ENCODE measurements at regions not wholly inside any gene's neighbourhood (a gene's known extent, or its start where the extent isn't known, plus 50 kb on each side); places are given as distances from the start of the nearest gene placed in this dataset.

DNA sequence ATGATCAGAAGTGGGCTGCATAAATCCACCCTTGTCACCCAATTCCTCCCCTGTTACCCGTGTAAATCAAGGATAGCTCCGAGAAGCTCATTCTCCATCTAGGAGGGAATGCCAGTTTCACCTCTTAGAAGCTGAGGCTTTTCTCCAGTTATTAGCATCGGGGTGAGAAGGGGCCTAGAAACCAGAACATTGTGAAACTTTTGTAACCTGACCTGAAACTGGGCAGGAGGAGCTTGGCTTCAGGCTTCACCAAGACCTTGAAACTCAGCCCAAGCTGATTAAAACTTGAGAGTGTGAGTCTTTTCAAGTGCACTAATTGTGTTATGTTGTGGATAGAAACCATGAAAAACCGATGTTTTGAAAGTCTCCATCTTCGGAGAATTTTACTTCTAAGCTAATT, 103.1 kb downstream of the BMP2 start:
- Histone ChIP-seq H3K4ac (ENCODE audit: low read depth in 1 of 2, low read length in 2 of 2) (no peak overlapping the region), H3K36me3 (ENCODE audit: control insufficient read depth in 1 of 2, insufficient read depth in 2 of 2, low read depth in 1 of 2, low read length in 2 of 2) (no peaks in the 10 kb centered on the region), H3K27ac (ENCODE audit: low read length, poor library complexity, severe bottlenecking) (no peak overlapping the region), H3K9ac (ENCODE audit: low read length) (no peak overlapping the region), H4K8ac (ENCODE audit: low read length) (no peak overlapping the region), H2AFZ (ENCODE audit: low read depth, low read length) (no peak overlapping the region), H3K4me2 (ENCODE audit: low read length, poor library complexity, severe bottlenecking) (no peak overlapping the region), H2BK120ac (ENCODE audit: low read depth, low read length) (no peak overlapping the region), H3K14ac (ENCODE audit: low read length in 2 of 2) (no peak overlapping the region), H3K18ac (ENCODE audit: low read depth in 1 of 2, low read length in 2 of 2) (no peak overlapping the region), H4K91ac (ENCODE audit: low read length) (no peak overlapping the region), H2BK15ac (ENCODE audit: low read depth, poor library complexity, severe bottlenecking) (no peak overlapping the region), H3K27me3 (ENCODE audit: control insufficient read depth in 1 of 2, insufficient read depth in 1 of 2, low read length in 2 of 2) (peaks cover 0 to 9% of the 10 kb centered on the region in 2 experiments), H3K4me3 (ENCODE audit: insufficient read depth in 1 of 2, low read depth in 1 of 2, low read length in 2 of 2) (no peak overlapping the region), H3K23ac (ENCODE audit: low read length in 2 of 2) (no peak overlapping the region), H3K4me1 (ENCODE audit: control insufficient read depth, insufficient read depth, low read depth, low read length) (no peaks in the 10 kb centered on the region), H3K79me1 (replicated peaks; ENCODE audit: low read length, poor library complexity, severe bottlenecking) (no peaks in the 10 kb centered on the region), H2AK5ac (ENCODE audit: low read length, severe bottlenecking) (no peak overlapping the region), H2BK5ac (ENCODE audit: low read depth, low read length, poor library complexity, severe bottlenecking) (no peak overlapping the region), H2BK12ac (ENCODE audit: low read length in 2 of 2) (no peak overlapping the region), H3K9me3 (ENCODE audit: control insufficient read depth, low read length) (no peaks in the 10 kb centered on the region)
- no peak for DNase-seq
- WGBS, result 47% methylated on average over 3 of the region's 5 CpGs

GRCh38 chr20:6877633-6878032, 110.1 kb downstream of the BMP2 start:
- Histone ChIP-seq H3K14ac (ENCODE audit: low read length in 2 of 2) (no peak overlapping the region), H3K23ac (ENCODE audit: low read length in 2 of 2) (no peak overlapping the region), H4K91ac (ENCODE audit: low read length) (no peak overlapping the region), H2BK12ac (ENCODE audit: low read length in 2 of 2) (no peak overlapping the region), H2BK120ac (ENCODE audit: low read depth, low read length) (no peak overlapping the region), H3K4me1 (ENCODE audit: control insufficient read depth, insufficient read depth, low read depth, low read length) (no peaks in the 10 kb centered on the region), H3K36me3 (ENCODE audit: control insufficient read depth in 1 of 2, insufficient read depth in 2 of 2, low read depth in 1 of 2, low read length in 2 of 2) (no peaks in the 10 kb centered on the region), H2AFZ (ENCODE audit: low read depth, low read length) (no peak overlapping the region), H2BK15ac (ENCODE audit: low read depth, poor library complexity, severe bottlenecking) (no peak overlapping the region), H3K9me3 (ENCODE audit: control insufficient read depth, low read length) (no peaks in the 10 kb centered on the region), H4K8ac (ENCODE audit: low read length) (no peak overlapping the region), H3K4me2 (ENCODE audit: low read length, poor library complexity, severe bottlenecking) (no peak overlapping the region), H3K27me3 (ENCODE audit: control insufficient read depth in 1 of 2, insufficient read depth in 1 of 2, low read length in 2 of 2) (no peaks in the 10 kb centered on the region), H2BK5ac (ENCODE audit: low read depth, low read length, poor library complexity, severe bottlenecking) (no peak overlapping the region), H3K4me3 (ENCODE audit: insufficient read depth in 1 of 2, low read depth in 1 of 2, low read length in 2 of 2) (no peak overlapping the region), H3K79me1 (replicated peaks; ENCODE audit: low read length, poor library complexity, severe bottlenecking) (no peaks in the 10 kb centered on the region), H3K9ac (ENCODE audit: low read length) (no peak overlapping the region), H3K4ac (ENCODE audit: low read depth in 1 of 2, low read length in 2 of 2) (no peak overlapping the region), H2AK5ac (ENCODE audit: low read length, severe bottlenecking) (no peak overlapping the region), H3K18ac (ENCODE audit: low read depth in 1 of 2, low read length in 2 of 2) (no peak overlapping the region), H3K27ac (ENCODE audit: low read length, poor library complexity, severe bottlenecking) (no peak overlapping the region)
- WGBS, result 0% methylated on average over 1 of the region's 1 CpG
- no peak for DNase-seq

GRCh38 chr20:6882561-6883291, 115.2 kb downstream of the BMP2 start:
- H2AK5ac ChIP-seq (ENCODE audit: low read length, severe bottlenecking), result no peak overlapping the region
- no peak overlapping the region for H3K14ac ChIP-seq (ENCODE audit: low read length in 2 of 2)
- no peak overlapping the region for H3K9ac ChIP-seq (ENCODE audit: low read length)
- no peak overlapping the region for H3K23ac ChIP-seq (ENCODE audit: low read length in 2 of 2)
- H4K8ac ChIP-seq (ENCODE audit: low read length), result no peak overlapping the region
- no peak for DNase-seq
- no peaks in the 10 kb centered on the region for H3K4me1 ChIP-seq (ENCODE audit: control insufficient read depth, insufficient read depth, low read depth, low read length)
- no peak overlapping the region for H2BK12ac ChIP-seq (ENCODE audit: low read length in 2 of 2)
- H2AFZ ChIP-seq (ENCODE audit: low read depth, low read length), result no peak overlapping the region
- H3K4me2 ChIP-seq (ENCODE audit: low read length, poor library complexity, severe bottlenecking), result no peak overlapping the region
- H2BK120ac ChIP-seq (ENCODE audit: low read depth, low read length), result no peak overlapping the region
- no peak overlapping the region for H2BK15ac ChIP-seq (ENCODE audit: low read depth, poor library complexity, severe bottlenecking)
- H4K91ac ChIP-seq (ENCODE audit: low read length), result no peak overlapping the region
- H2BK5ac ChIP-seq (ENCODE audit: low read depth, low read length, poor library complexity, severe bottlenecking), result no peak overlapping the region
- H3K27me3 ChIP-seq (ENCODE audit: control insufficient read depth in 1 of 2, insufficient read depth in 1 of 2, low read length in 2 of 2), result no peaks in the 10 kb centered on the region
- no peaks in the 10 kb centered on the region for H3K79me1 ChIP-seq (replicated peaks; ENCODE audit: low read length, poor library complexity, severe bottlenecking)
- no peaks in the 10 kb centered on the region for H3K36me3 ChIP-seq (ENCODE audit: control insufficient read depth in 1 of 2, insufficient read depth in 2 of 2, low read depth in 1 of 2, low read length in 2 of 2)
- H3K27ac ChIP-seq (ENCODE audit: low read length, poor library complexity, severe bottlenecking), result no peak overlapping the region
- 81% methylated on average over 1 of the region's 4 CpGs for WGBS
- no peak overlapping the region for H3K4me3 ChIP-seq (ENCODE audit: insufficient read depth in 1 of 2, low read depth in 1 of 2, low read length in 2 of 2)
- H3K4ac ChIP-seq (ENCODE audit: low read depth in 1 of 2, low read length in 2 of 2), result no peak overlapping the region
- no peaks in the 10 kb centered on the region for H3K9me3 ChIP-seq (ENCODE audit: control insufficient read depth, low read length)
- no peak overlapping the region for H3K18ac ChIP-seq (ENCODE audit: low read depth in 1 of 2, low read length in 2 of 2)

DNA sequence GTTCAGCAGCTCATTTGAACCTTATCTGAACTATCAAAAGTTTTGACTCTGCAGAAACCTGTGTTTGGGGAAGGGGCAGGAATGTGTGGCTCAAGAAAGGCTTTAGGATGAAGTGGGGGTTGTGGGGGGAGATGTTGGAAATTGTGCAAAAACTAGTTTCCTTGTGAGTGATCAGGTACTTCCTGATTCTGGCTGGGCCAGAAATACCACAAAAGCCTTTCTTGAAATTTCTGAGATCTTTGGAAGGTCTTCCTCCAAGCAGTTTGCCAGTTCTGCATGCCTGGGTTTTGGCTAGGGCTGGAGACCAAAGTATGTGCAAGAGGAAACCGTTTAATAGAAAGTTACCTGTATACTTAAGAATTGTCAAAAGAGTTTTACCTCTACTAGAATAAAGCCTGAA, 116.6 kb downstream of the BMP2 start:
- no peak overlapping the region for H4K8ac ChIP-seq (ENCODE audit: low read length)

More for the DNA sequence above, 116.6 kb downstream of the BMP2 start:
- no peak overlapping the region for H2BK15ac ChIP-seq (ENCODE audit: low read depth, poor library complexity, severe bottlenecking)
- no peak overlapping the region for H2BK12ac ChIP-seq (ENCODE audit: low read length in 2 of 2)
- no peaks in the 10 kb centered on the region for H3K36me3 ChIP-seq (ENCODE audit: control insufficient read depth in 1 of 2, insufficient read depth in 2 of 2, low read depth in 1 of 2, low read length in 2 of 2)
- no peak overlapping the region for H2BK5ac ChIP-seq (ENCODE audit: low read depth, low read length, poor library complexity, severe bottlenecking)
- no peak overlapping the region for H3K9ac ChIP-seq (ENCODE audit: low read length)
- H4K91ac ChIP-seq (ENCODE audit: low read length), result no peak overlapping the region
- no peak overlapping the region for H2AK5ac ChIP-seq (ENCODE audit: low read length, severe bottlenecking)
- H3K27ac ChIP-seq (ENCODE audit: low read length, poor library complexity, severe bottlenecking), result no peak overlapping the region
- H3K4me3 ChIP-seq (ENCODE audit: insufficient read depth in 1 of 2, low read depth in 1 of 2, low read length in 2 of 2), result no peak overlapping the region
- H3K23ac ChIP-seq (ENCODE audit: low read length in 2 of 2), result no peak overlapping the region
- H3K4me1 ChIP-seq (ENCODE audit: control insufficient read depth, insufficient read depth, low read depth, low read length), result no peaks in the 10 kb centered on the region
- no peak for DNase-seq
- no CpG with 5 or more reads among the region's 1 CpG for WGBS
- no peak overlapping the region for H3K4ac ChIP-seq (ENCODE audit: low read depth in 1 of 2, low read length in 2 of 2)
- H2BK120ac ChIP-seq (ENCODE audit: low read depth, low read length), result no peak overlapping the region
- no peak overlapping the region for H3K14ac ChIP-seq (ENCODE audit: low read length in 2 of 2)
- H3K9me3 ChIP-seq (ENCODE audit: control insufficient read depth, low read length), result peaks cover 2% of the 10 kb centered on the region
- no peak overlapping the region for H3K18ac ChIP-seq (ENCODE audit: low read depth in 1 of 2, low read length in 2 of 2)
- H3K27me3 ChIP-seq (ENCODE audit: control insufficient read depth in 1 of 2, insufficient read depth in 1 of 2, low read length in 2 of 2), result no peaks in the 10 kb centered on the region
- no peak overlapping the region for H3K4me2 ChIP-seq (ENCODE audit: low read length, poor library complexity, severe bottlenecking)
- no peaks in the 10 kb centered on the region for H3K79me1 ChIP-seq (replicated peaks; ENCODE audit: low read length, poor library complexity, severe bottlenecking)
- no peak overlapping the region for H2AFZ ChIP-seq (ENCODE audit: low read depth, low read length)
